ES-I3 (cell line): ENCODE measurements at regions not wholly inside any gene's neighbourhood (a gene's known extent, or its start where the extent isn't known, plus 50 kb on each side); places are given as distances from the start of the nearest gene placed in this dataset.
"Not testable (repeated sequence)": the region's sequence is repeated elsewhere in the genome, so short reads cannot be mapped to it uniquely, and the experiment has no call there.

Experiments used
- H3K36me3 ChIP-seq: 2 replicates; pipeline ENCODE4 v1.6.1; 2013; ENCODE audit warnings: mild to moderate bottlenecking, low read length, control low read depth, moderate library complexity; ENCODE audit not compliant: insufficient read depth
- H3K4me1 ChIP-seq: 2 replicates; pipeline ENCODE4 v1.6.1; 2013; ENCODE audit warnings: mild to moderate bottlenecking, control low read depth, low read length; ENCODE audit not compliant: insufficient read depth
- H3K9ac ChIP-seq: 2 replicates; pipeline ENCODE4 v1.6.1; 2013; ENCODE audit warnings: low read depth, mild to moderate bottlenecking, low read length, moderate library complexity
- H3K9me3 ChIP-seq: 2 replicates; pipeline ENCODE4 v1.6.1; 2013; ENCODE audit warnings: mild to moderate bottlenecking, low read length, moderate library complexity; ENCODE audit not compliant: control insufficient read depth, insufficient read depth

DNA sequence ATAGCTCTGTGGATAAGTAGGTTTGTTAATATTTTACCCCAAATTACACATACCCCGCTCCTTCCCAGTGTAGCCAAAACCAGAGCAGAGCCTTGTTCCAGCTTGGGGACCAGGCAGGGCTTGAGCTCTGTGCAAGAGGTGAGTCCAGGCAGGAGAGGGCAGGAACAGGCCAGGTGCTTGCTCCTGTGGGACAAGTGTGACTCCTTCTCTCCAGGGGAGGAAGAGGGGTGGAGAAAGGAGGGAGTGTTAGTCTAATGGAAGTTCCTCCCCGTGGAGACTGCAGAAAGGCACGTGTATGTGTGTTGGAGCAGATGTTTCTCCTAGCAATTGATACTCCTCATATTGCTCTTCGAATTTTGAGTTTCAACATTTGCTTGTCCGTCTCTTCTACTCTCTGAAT lies 201.0 kb downstream of the FGF9 start:
- no peaks in the 10 kb centered on the region for H3K36me3 ChIP-seq
- H3K9ac ChIP-seq = no peak overlapping the region
- no peaks in the 10 kb centered on the region for H3K4me1 ChIP-seq
- no peaks in the 10 kb centered on the region for H3K9me3 ChIP-seq

DNA sequence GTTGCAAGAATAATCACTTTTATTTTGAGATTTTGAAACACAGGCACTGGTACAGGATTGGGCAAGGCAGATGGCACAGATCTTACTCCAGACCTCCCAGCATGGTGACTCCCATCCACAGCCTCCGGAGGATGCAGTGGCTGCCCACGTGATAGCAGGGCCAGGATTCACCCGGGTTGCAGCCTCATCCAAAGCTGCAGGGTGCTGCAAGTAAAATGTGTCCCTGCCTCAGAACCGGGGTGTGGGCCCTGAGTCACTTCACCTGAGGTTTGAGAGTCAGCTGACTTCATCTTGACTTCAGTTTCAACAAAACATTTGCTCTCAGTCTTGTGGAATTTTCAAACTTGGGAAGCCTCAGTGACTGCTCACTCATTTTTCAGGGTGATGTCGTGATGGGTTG lies 201.9 kb downstream of the FGF9 start:
- H3K36me3 ChIP-seq = no peaks in the 10 kb centered on the region
- no peaks in the 10 kb centered on the region for H3K9me3 ChIP-seq
- no peaks in the 10 kb centered on the region for H3K4me1 ChIP-seq
- no peak overlapping the region for H3K9ac ChIP-seq

DNA sequence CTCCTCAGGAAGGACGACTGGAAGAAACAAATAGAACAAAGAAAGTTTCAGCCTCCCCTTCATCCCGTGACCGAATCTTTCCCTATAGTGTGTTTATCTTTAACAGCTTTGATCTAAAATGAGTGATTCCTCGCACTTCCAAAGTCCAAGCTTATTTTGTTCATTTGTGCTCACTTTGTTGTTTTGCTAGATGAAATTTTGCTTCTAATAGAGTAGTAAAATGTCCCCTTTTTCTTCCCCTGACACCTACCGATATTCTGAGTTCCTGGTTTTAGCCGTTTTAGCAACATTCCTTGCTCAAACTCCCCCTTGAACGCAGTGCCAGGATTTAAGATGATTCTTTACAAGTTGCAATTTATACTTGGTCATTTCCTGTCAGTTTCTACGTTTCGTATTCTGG lies 204.2 kb downstream of the FGF9 start:
- H3K9ac ChIP-seq = no peak overlapping the region

DNA sequence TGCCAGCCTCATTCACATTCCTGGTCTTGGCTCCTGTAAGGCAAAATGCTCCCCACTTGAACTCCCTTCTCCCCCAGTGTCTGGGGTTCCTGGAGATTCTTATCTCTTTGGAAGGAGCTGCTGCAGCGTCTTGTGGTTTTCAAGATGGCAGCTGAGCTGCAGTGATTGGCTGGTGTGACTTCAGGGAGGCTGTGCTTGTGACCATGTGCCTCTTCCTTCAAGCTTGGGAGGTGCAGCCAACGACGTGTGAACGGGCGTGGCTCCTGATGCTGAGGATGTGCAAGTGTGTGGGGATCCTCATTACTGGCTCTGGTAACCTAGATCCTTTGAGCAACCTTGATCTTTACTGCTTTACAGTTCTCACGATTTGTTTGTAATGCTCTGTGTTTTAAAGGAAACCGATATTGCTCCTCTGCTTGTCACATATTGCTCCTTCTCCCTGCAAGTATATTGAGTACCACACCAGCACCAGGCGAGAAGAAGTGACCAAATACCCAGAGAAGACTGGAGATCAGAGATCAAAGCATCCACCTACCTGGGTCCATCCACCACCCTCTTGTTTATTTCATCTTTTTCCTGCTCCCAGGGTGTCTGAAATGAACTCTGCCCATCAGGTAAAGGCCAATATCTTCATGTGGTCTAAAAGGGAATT lies 208.5 kb downstream of the FGF9 start:
- Histone ChIP-seq H3K9ac (no peak overlapping the region), H3K9me3 (no peaks in the 10 kb centered on the region), H3K36me3 (no peaks in the 10 kb centered on the region), H3K4me1 (no peaks in the 10 kb centered on the region)

More for the DNA sequence above, 204.2 kb downstream of the FGF9 start:
- Histone ChIP-seq H3K4me1 (no peaks in the 10 kb centered on the region), H3K9me3 (no peaks in the 10 kb centered on the region), H3K36me3 (no peaks in the 10 kb centered on the region)

DNA sequence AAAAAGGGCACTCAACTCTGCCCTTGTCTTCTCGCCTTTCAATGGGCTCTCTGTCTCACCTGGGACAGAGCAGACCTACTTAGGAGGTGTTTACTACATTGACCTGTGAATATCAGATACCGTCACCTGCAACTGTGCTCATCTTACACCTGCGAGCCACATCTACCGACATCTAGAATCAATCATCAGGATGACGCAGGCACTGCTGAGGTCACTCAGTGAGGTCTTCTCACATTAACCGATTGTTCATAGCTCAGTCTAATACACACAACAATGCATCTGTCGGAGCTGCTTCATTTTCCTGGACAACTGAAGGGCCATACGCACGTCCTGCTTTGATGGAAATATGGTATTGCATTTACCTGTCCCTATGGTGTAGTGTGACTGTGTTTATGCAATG lies 211.9 kb downstream of the FGF9 start:
- Histone ChIP-seq H3K9me3 (no peaks in the 10 kb centered on the region), H3K36me3 (no peaks in the 10 kb centered on the region), H3K9ac (no peak overlapping the region), H3K4me1 (no peaks in the 10 kb centered on the region)

DNA sequence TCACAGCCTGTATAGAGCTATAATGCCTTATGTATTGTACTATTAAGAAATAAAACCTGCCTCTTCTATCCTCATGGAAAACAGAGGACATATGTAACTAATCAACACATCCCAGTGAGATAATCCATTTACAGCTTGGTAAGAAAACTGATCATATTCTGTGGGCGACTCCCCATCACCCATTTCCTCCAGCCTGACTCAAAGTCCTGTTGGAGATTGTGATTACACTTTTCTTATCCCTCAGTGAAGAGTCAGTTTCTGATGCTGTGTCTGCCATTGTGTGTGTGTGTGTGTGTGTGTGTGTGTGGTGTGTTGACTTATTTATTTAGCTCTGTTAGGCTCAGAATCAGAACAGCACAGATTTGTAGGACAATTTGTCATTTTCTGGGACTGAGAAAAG lies 212.8 kb downstream of the FGF9 start:
- H3K9ac ChIP-seq = no peak overlapping the region
- H3K36me3 ChIP-seq = no peaks in the 10 kb centered on the region
- H3K9me3 ChIP-seq = no peaks in the 10 kb centered on the region
- no peaks in the 10 kb centered on the region for H3K4me1 ChIP-seq

DNA sequence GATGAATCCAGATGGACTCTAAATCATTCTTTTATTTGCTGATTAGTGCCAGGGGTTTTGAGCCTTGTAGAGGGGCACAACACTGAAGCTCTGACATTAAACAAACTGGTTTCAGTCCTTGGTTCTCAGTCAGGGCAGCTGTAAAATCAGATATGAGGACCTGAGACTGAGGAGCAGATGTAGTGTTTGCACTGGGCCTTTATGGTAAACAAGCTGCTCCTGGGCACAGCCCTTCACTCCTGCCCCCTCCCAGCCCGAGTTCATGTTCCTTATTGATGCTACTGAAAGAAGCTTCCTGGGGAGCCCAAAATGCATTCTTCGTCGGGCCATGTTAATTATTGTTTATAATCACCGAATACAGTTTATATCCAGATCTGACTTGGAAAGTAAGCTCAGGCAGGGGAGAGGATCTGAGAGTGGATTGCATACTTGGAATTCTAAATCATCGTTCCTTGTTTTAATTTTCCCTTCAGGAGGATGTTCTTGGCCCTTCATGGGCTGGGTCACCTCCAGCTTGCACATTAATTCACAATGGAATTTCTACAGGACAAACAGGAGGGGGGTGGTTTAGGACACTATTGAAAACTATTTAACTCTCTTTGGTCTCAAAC lies 213.5 kb downstream of the FGF9 start:
- Histone ChIP-seq H3K9me3 (no peaks in the 10 kb centered on the region), H3K9ac (no peak overlapping the region), H3K36me3 (no peaks in the 10 kb centered on the region), H3K4me1 (no peaks in the 10 kb centered on the region)

DNA sequence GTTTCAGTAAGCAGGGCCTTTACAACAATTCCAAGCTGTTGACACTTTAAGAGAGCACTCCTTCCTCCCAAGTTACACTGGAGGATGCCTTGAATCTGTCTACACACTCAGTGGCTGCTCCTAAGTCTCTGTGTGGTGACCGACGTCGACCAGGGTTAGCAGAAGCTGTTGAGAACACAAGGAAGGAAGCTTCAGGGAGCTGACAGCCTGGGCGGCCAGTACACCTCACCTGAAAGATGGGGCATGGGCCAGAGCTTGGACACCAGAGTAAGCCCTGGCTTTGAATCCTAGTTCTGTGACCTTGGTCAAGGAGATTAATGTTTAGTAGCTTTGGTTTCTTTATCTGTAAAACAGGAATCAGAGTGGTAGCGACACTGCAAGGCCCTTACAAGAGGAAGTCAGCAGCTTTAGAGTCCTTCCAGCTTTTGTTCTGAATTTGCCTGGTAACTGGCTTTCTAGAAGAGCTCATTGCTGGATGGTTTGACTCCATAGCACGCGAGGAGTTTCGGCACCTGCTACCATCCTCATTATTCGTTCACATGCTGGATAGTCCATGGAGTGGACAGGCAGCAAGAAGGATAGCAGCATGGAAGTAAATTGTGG lies 214.2 kb downstream of the FGF9 start:
- Histone ChIP-seq H3K4me1 (no peaks in the 10 kb centered on the region), H3K9ac (no peak overlapping the region), H3K36me3 (no peaks in the 10 kb centered on the region), H3K9me3 (no peaks in the 10 kb centered on the region)

DNA sequence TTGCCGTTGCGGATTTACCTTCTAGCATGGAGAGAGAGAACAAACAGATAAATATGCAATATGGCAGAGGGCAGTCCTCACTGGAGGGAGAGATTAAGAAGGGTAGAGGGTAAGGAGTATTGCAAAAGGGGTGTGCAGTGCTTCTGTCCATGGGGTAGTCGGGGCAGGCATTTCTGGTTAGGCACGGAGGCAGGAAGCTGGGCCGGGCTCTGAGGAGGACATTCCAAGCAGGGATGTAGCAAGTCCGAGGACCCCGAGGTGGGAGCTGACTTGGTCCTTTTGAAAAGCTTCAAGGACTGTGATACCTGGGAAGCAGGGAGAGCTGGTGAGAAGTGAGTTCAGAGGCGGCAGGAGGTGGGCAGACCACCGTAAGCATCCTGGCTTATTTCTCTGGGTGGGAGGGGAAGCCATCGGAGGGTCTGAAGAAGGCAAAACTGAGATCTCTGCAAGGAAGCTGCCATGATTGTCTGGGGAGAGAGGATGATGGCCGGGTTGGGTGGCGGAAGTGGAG lies 214.9 kb downstream of the FGF9 start:
- Histone ChIP-seq H3K9me3 (no peaks in the 10 kb centered on the region), H3K4me1 (no peaks in the 10 kb centered on the region), H3K9ac (no peak overlapping the region), H3K36me3 (no peaks in the 10 kb centered on the region)

DNA sequence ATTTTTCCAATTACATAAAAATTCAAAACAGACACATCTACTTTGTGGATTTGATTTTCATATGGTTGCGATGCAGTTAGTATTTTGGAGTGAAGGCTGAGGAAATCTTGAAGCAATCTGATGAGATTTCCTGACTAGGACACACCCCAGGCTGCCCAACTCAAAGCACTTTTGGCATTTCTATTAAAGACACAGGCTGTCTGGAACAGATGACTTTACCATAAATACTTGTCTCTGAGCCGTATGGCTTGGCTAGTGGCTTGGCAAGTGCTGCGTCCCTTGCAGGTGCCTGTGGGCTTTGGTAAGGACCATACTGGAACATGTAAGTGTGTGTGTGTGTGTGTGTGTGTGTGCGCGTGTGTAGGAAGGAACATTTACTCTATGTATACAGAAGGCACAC lies 218.8 kb downstream of the FGF9 start:
- H3K4me1 ChIP-seq = no peaks in the 10 kb centered on the region
- no peaks in the 10 kb centered on the region for H3K36me3 ChIP-seq
- H3K9me3 ChIP-seq = no peaks in the 10 kb centered on the region
- no peak overlapping the region for H3K9ac ChIP-seq

DNA sequence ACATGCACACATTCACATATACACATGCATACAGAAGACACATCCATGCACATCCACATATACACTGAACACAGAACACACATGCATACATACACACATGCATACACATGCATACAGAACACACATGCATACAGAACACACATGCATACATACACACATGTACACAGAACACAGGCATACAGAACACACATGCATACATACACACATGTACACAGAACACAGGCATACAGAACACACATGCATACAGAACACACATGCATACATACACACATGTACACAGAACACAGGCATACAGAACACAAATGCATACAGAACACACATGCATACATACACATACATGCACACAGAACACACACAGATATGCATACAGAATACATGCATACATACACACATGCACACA lies 219.3 kb downstream of the FGF9 start:
- H3K9ac ChIP-seq, H3K4me1 ChIP-seq, H3K9me3 ChIP-seq, H3K36me3 ChIP-seq: not testable (repeated sequence)

DNA sequence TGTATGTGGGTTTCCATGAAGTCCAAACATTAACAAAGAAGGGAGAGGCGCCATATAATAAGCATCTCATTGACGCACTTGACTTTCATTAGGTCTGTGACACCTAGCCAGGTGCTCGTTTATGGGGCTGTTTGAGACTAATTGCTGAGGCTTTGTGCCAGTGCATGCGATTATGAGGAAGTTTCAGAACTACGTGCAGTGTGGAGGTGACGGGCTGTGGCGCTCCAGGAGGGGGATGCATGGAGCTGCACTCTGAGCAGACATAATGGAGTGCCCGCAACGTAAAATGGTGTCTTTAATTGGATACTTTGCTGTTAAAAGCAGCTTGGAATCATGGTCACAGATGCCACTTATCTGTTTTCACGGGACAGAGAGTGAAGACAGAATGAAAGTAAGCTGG lies 223.2 kb downstream of the FGF9 start:
- Histone ChIP-seq H3K36me3 (no peaks in the 10 kb centered on the region), H3K9ac (no peak overlapping the region), H3K9me3 (no peaks in the 10 kb centered on the region), H3K4me1 (no peaks in the 10 kb centered on the region)

DNA sequence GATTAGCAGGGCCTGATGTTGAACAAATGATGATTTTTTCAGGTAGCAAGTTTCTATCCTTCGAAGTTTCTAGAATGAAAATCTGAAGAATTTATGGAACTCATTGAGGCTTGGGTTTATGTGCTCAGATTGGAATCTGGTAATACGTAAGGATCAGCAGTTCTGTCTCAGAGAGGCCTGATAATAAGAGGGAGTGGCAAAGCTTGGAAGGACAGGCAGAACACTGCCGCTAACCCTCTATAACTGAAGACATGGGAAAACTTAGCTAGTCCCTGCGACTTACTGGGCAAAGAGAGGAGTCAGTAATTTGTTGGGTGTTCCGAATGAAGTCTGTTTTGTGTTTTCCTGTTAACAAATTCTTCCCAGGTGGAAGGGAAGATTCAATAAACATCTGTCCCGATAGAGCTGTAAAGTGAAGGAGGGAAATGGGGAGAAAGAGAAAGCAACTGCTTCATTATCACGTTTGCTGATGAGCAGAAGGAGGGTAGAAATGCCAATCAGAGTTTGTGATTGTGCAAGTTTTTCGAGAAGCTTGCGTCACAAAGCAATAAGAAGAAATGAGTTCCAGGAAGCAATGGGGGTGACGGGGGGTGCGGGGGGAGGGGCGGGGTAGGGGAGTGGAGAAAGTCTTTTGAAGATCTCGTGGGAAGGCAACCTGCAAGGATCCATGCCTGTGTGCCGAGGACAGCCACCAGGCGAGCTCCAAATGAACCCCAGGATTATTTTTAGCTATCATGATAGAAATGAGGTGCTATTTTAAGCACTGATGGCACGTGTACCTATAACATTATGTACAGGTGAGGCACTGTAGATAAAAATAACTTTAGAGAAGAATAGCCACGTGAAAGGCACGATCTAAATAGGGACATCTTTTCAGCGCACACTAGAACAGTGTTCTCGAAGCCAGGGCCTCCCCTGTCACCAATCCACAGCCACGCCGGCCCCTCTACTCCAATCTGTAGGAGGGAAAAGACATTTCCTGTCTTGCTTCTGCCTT lies 224.1 kb downstream of the FGF9 start:
- Histone ChIP-seq H3K9ac (no peak overlapping the region), H3K9me3 (no peaks in the 10 kb centered on the region), H3K36me3 (no peaks in the 10 kb centered on the region), H3K4me1 (no peaks in the 10 kb centered on the region)

DNA sequence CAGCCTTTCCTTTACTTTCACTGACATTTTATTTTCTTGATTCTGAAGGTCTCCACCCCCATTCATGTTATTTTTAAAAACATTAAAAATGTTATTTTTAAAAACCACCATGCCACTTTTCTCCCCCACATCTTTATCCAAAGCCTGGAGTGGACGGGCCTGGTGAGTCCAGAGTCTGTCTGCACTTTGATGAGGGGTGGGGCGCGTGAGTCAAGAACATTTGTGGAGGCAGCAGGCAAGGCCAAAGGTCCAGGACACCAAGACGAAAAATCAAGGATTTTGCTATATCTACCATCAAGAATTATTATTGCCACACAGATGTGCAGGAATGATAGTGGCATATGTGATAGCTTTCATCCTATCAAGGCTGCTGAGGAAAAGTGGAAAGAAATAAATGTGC lies 224.9 kb downstream of the FGF9 start:
- Histone ChIP-seq H3K36me3 (no peaks in the 10 kb centered on the region), H3K9ac (no peak overlapping the region), H3K4me1 (no peaks in the 10 kb centered on the region), H3K9me3 (no peaks in the 10 kb centered on the region)
